ENCODE measurements at regions not wholly inside any gene's neighbourhood (a gene's known extent, or its start where the extent isn't known, plus 50 kb on each side); places are given as distances from the start of the nearest gene placed in this dataset.
A peak's percentile ranks its signal among the peaks of the same experiment; 100 is the strongest.

GRCh38 chr10:63929831-63930467 lies 408.7 kb downstream of the REEP3 start:
- DNase-seq, result no peak
- Histone ChIP-seq H3K27ac (ENCODE audit: low read length) (no peak overlapping the region), H3K4me1 (ENCODE audit: low read length) (no peaks in the 10 kb centered on the region), H3K9me2 (replicated peaks; ENCODE audit: insufficient read depth, low read length) (no peaks in the 10 kb centered on the region), H3F3A (ENCODE audit: insufficient read depth, low read length) (no peaks in the 10 kb centered on the region), H3K4me2 (ENCODE audit: low read depth, low read length) (no peak overlapping the region), H3K9me3 (replicated peaks; ENCODE audit: insufficient read depth, low read length) (no peaks in the 10 kb centered on the region), H3K9ac (ENCODE audit: low read length) (no peak overlapping the region), H3K36me3 (replicated peaks; ENCODE audit: insufficient read depth, low read length) (no peaks in the 10 kb centered on the region), H2AFZ (ENCODE audit: low read length) (no peak overlapping the region), H3K27me3 (replicated peaks; ENCODE audit: insufficient read depth, low read length) (no peaks in the 10 kb centered on the region), H3K79me2 (ENCODE audit: low read length) (no peaks in the 10 kb centered on the region), H4K20me1 (ENCODE audit: insufficient read depth, low read length) (no peaks in the 10 kb centered on the region), H3K4me3 (ENCODE audit: low read length) (no peak overlapping the region)
- TF ChIP-seq EZH2phosphoT487 (IDR thresholded peaks at IDR 0.05; ENCODE audit: low read length) (no peak), CTCF (IDR thresholded peaks at IDR 0.05; ENCODE audit: low read length) (no peak), EZH2 (optimal IDR thresholded peaks at IDR 0.05; ENCODE audit: low read depth, low read length) (no peak)

GRCh38 chr10:63930584-63930983 lies 409.4 kb downstream of the REEP3 start:
- Histone ChIP-seq H3K27me3 (replicated peaks; ENCODE audit: insufficient read depth, low read length) (no peaks in the 10 kb centered on the region), H3K4me3 (ENCODE audit: low read length) (no peak overlapping the region), H2AFZ (ENCODE audit: low read length) (no peak overlapping the region), H3F3A (ENCODE audit: insufficient read depth, low read length) (no peaks in the 10 kb centered on the region), H3K9me3 (replicated peaks; ENCODE audit: insufficient read depth, low read length) (no peaks in the 10 kb centered on the region), H3K36me3 (replicated peaks; ENCODE audit: insufficient read depth, low read length) (no peaks in the 10 kb centered on the region), H4K20me1 (ENCODE audit: insufficient read depth, low read length) (no peaks in the 10 kb centered on the region), H3K4me1 (ENCODE audit: low read length) (no peaks in the 10 kb centered on the region), H3K27ac (ENCODE audit: low read length) (no peak overlapping the region), H3K79me2 (ENCODE audit: low read length) (no peaks in the 10 kb centered on the region), H3K9ac (ENCODE audit: low read length) (no peak overlapping the region), H3K4me2 (ENCODE audit: low read depth, low read length) (no peak overlapping the region), H3K9me2 (replicated peaks; ENCODE audit: insufficient read depth, low read length) (no peaks in the 10 kb centered on the region)
- no peak for TF ChIP-seq CTCF (IDR thresholded peaks at IDR 0.05; ENCODE audit: low read length)
- no peak for TF ChIP-seq EZH2 (optimal IDR thresholded peaks at IDR 0.05; ENCODE audit: low read depth, low read length)
- no peak for TF ChIP-seq EZH2phosphoT487 (IDR thresholded peaks at IDR 0.05; ENCODE audit: low read length)
- no peak for DNase-seq

- no peak overlapping the region for H3K27ac ChIP-seq (ENCODE audit: low read length)
- no peaks in the 10 kb centered on the region for H3K79me2 ChIP-seq (ENCODE audit: low read length)
- H4K20me1 ChIP-seq (ENCODE audit: insufficient read depth, low read length), result no peaks in the 10 kb centered on the region
- H3K9ac ChIP-seq (ENCODE audit: low read length), result no peak overlapping the region
- H3K4me3 ChIP-seq (ENCODE audit: low read length), result no peak overlapping the region
- no peaks in the 10 kb centered on the region for H3K9me2 ChIP-seq (replicated peaks; ENCODE audit: insufficient read depth, low read length)
- H3K4me1 ChIP-seq (ENCODE audit: low read length), result no peaks in the 10 kb centered on the region
- H3K27me3 ChIP-seq (replicated peaks; ENCODE audit: insufficient read depth, low read length), result no peaks in the 10 kb centered on the region
- peak; percentile 30 for DNase-seq
- H3K36me3 ChIP-seq (replicated peaks; ENCODE audit: insufficient read depth, low read length), result no peaks in the 10 kb centered on the region
- no peaks in the 10 kb centered on the region for H3F3A ChIP-seq (ENCODE audit: insufficient read depth, low read length)
- no peaks in the 10 kb centered on the region for H3K9me3 ChIP-seq (replicated peaks; ENCODE audit: insufficient read depth, low read length)
- TF ChIP-seq EZH2phosphoT487 (IDR thresholded peaks at IDR 0.05; ENCODE audit: low read length) (no peak), EZH2 (optimal IDR thresholded peaks at IDR 0.05; ENCODE audit: low read depth, low read length) (no peak), CTCF (IDR thresholded peaks at IDR 0.05; ENCODE audit: low read length) (peak; percentile 25)
- no peak overlapping the region for H3K4me2 ChIP-seq (ENCODE audit: low read depth, low read length)
- H2AFZ ChIP-seq (ENCODE audit: low read length), result no peak overlapping the region
These were observed 414.5 kb downstream of the REEP3 start for GRCh38 chr10:63935705-63936104.

Measured in MM.1S (cell line).